ENCODE measurements at regions not wholly inside any gene's neighbourhood (a gene's known extent, or its start where the extent isn't known, plus 50 kb on each side); places are given as distances from the start of the nearest gene placed in this dataset.

GRCh38 chr9:127556871-127557270 lies 55.2 kb upstream of the STXBP1 start:
- DNase-seq, result no peak
- Histone ChIP-seq H3K27me3 (replicated peaks; ENCODE audit: control insufficient read depth, insufficient read depth, low read length) (no peaks in the 10 kb centered on the region), H3K4me3 (ENCODE audit: low read depth, low read length) (no peak overlapping the region), H3K36me3 (ENCODE audit: control insufficient read depth, insufficient read depth, low read length) (no peaks in the 10 kb centered on the region; the same call in 1 of the 2 replicates), H3K4me1 (peaks cover 24% of the 10 kb centered on the region), H3K9me3 (no peaks in the 10 kb centered on the region)
- H3K36me3 Mint-ChIP-seq (ENCODE audit: insufficient read depth, unreplicated experiment), result peaks cover 19% of the 10 kb centered on the region
- no peak for TF ChIP-seq CTCF (IDR thresholded peaks at IDR 0.05; ENCODE audit: insufficient read depth in 1 of 2, low read depth in 1 of 2, low read length in 1 of 2, severe bottlenecking in 1 of 2, unreplicated experiment in 1 of 2)
- ChIA-PET POLR2A (no interaction called here), CTCF (no interaction called here)
- no TSS peak for BruUV-seq (replicated peaks)
- H3K27me3 Mint-ChIP-seq (ENCODE audit: insufficient read depth, unreplicated experiment), result no peaks in the 10 kb centered on the region
- H3K9me3 Mint-ChIP-seq (ENCODE audit: unreplicated experiment), result no peaks in the 10 kb centered on the region
- intact Hi-C loops (cut with micrococcal nuclease; ENCODE audit: unreplicated experiment), result no loop called here
- H3K4me3 Mint-ChIP-seq (ENCODE audit: unreplicated experiment), result no peak overlapping the region
- H3K27ac Mint-ChIP-seq (ENCODE audit: unreplicated experiment), result peak overlapping the region; percentile 45
- H3K4me1 Mint-ChIP-seq (ENCODE audit: low read depth, unreplicated experiment), result peaks cover 6% of the 10 kb centered on the region

GRCh38 chr9:127557466-127557869 lies 54.6 kb upstream of the STXBP1 start:
- CTCF ChIA-PET, result no interaction called here
- no peak for DNase-seq
- no peaks in the 10 kb centered on the region for H3K9me3 ChIP-seq

GRCh38 chr9:127557998-127558546 lies 54.0 kb upstream of the STXBP1 start:
- DNase-seq, result no peak
- POLR2A ChIA-PET, result no interaction called here
- Mint-ChIP-seq H3K27ac (ENCODE audit: unreplicated experiment) (no peak overlapping the region), H3K9me3 (ENCODE audit: unreplicated experiment) (no peaks in the 10 kb centered on the region), H3K4me1 (ENCODE audit: low read depth, unreplicated experiment) (peaks cover 12% of the 10 kb centered on the region), H3K4me3 (ENCODE audit: unreplicated experiment) (no peak overlapping the region), H3K27me3 (ENCODE audit: insufficient read depth, unreplicated experiment) (no peaks in the 10 kb centered on the region), H3K36me3 (ENCODE audit: insufficient read depth, unreplicated experiment) (peaks cover 27% of the 10 kb centered on the region)
- Histone ChIP-seq H3K4me1 (peaks cover 36% of the 10 kb centered on the region), H3K27me3 (replicated peaks; ENCODE audit: control insufficient read depth, insufficient read depth, low read length) (no peaks in the 10 kb centered on the region), H3K9me3 (no peaks in the 10 kb centered on the region), H3K36me3 (ENCODE audit: control insufficient read depth, insufficient read depth, low read length) (no peaks in the 10 kb centered on the region; the same call in 1 of the 2 replicates), H3K4me3 (ENCODE audit: low read depth, low read length) (no peak overlapping the region)
- CTCF ChIA-PET, result interaction anchor here (1.2 kb wide), 1 partner anchor 32 kb away, joined by 3 read pairs; no protein-coding TSS in a partner anchor
- no peak for TF ChIP-seq CTCF (IDR thresholded peaks at IDR 0.05; ENCODE audit: insufficient read depth in 1 of 2, low read depth in 1 of 2, low read length in 1 of 2, severe bottlenecking in 1 of 2, unreplicated experiment in 1 of 2)
- intact Hi-C loops (cut with micrococcal nuclease; ENCODE audit: unreplicated experiment), result no loop called here
- BruUV-seq (replicated peaks), result no TSS peak

More at GRCh38 chr9:127557466-127557869, 54.6 kb upstream of the STXBP1 start:
- Mint-ChIP-seq H3K9me3 (ENCODE audit: unreplicated experiment) (no peaks in the 10 kb centered on the region), H3K4me3 (ENCODE audit: unreplicated experiment) (no peak overlapping the region), H3K36me3 (ENCODE audit: insufficient read depth, unreplicated experiment) (peaks cover 21% of the 10 kb centered on the region), H3K4me1 (ENCODE audit: low read depth, unreplicated experiment) (peaks cover 7% of the 10 kb centered on the region), H3K27me3 (ENCODE audit: insufficient read depth, unreplicated experiment) (no peaks in the 10 kb centered on the region), H3K27ac (ENCODE audit: unreplicated experiment) (no peak overlapping the region)
- no peak for TF ChIP-seq CTCF (IDR thresholded peaks at IDR 0.05; ENCODE audit: insufficient read depth in 1 of 2, low read depth in 1 of 2, low read length in 1 of 2, severe bottlenecking in 1 of 2, unreplicated experiment in 1 of 2)
- Histone ChIP-seq H3K36me3 (ENCODE audit: control insufficient read depth, insufficient read depth, low read length) (no peaks in the 10 kb centered on the region; the same call in 1 of the 2 replicates), H3K4me3 (ENCODE audit: low read depth, low read length) (no peak overlapping the region), H3K4me1 (peaks cover 30% of the 10 kb centered on the region), H3K27me3 (replicated peaks; ENCODE audit: control insufficient read depth, insufficient read depth, low read length) (no peaks in the 10 kb centered on the region)
- POLR2A ChIA-PET, result no interaction called here
- BruUV-seq (replicated peaks), result no TSS peak
- intact Hi-C loops (cut with micrococcal nuclease; ENCODE audit: unreplicated experiment), result no loop called here

Data from Caco-2 (cell line).